PC-3 (cell line): ENCODE measurements at regions not wholly inside any gene's neighbourhood (a gene's known extent, or its start where the extent isn't known, plus 50 kb on each side); places are given as distances from the start of the nearest gene placed in this dataset.

Experiments
- CTCF ChIP-seq: fragments of 300-600 bp; sonication (generic); conservative IDR thresholded peaks from 2 replicates; pipeline ENCODE4 v1.5.1; 2017; ENCODE audit warnings: antibody characterized with exemption, low read depth, mild to moderate bottlenecking, low read length
- EZH2 ChIP-seq: fragments of 300-600 bp; sonication (generic); IDR thresholded peaks from one replicate; pipeline ENCODE4 v1.6.1; 2017; ENCODE audit warnings: antibody characterized with exemption, mild to moderate bottlenecking, low read length; ENCODE audit not compliant: unreplicated experiment
- EZH2phosphoT487 ChIP-seq: fragments of 300-600 bp; sonication (generic); IDR thresholded peaks from 2 replicates; pipeline ENCODE4 v1.6.1; 2018; ENCODE audit warnings: mild to moderate bottlenecking, antibody characterized with exemption, low read length, borderline replicate concordance

GRCh38 chr10:63683686-63684085 lies 162.5 kb downstream of the REEP3 start:
- TF ChIP-seq CTCF (no peak), EZH2 (no peak), EZH2phosphoT487 (no peak)
